Adrenal gland (tissue), 9 donors: ENCODE measurements at regions not wholly inside any gene's neighbourhood (a gene's known extent, or its start where the extent isn't known, plus 50 kb on each side); places are given as distances from the start of the nearest gene placed in this dataset.

Experiments used
- DNase-seq, 7 donors: peaks; one replicate each; pipeline ENCODE4 v3.0.0-alpha.2; 2019 to 2020
- H3K27ac ChIP-seq, 5 donors: fragments of 200-600 bp; sonication (generic) in 4 of 5; 1 replicate in 3 of 5; 2 replicates in 2 of 5; pipeline versions ENCODE4 v1.5.1 to v1.8.0; 2016 to 2020; ENCODE audit warnings: mild to moderate bottlenecking in 1 of 5
- H3K27me3 ChIP-seq: fragments of 200-600 bp; 2 replicates; pipeline ENCODE4 v1.8.0; 2021
- H3K36me3 ChIP-seq, 2 donors: fragments of 200-600 bp; replicated peaks in 1 of 2; 1 replicate in 1 of 2; 2 replicates in 1 of 2; pipeline versions ENCODE4 v1.5.1 to v1.8.0; 2018 to 2022
- H3K4me1 ChIP-seq, 2 donors: fragments of 200-600 bp; replicated peaks in 1 of 2; 1 replicate in 1 of 2; 2 replicates in 1 of 2; pipeline versions ENCODE4 v1.5.1 to v1.8.0; 2018 to 2021
- H3K4me3 ChIP-seq, 4 donors: fragments of 200-600 bp; sonication (generic) in 3 of 4; one replicate each; pipeline ENCODE4 v1.5.1; 2016 to 2018
- H3K9me3 ChIP-seq, 3 donors: fragments of 200-600 bp; sonication (generic) in 1 of 3; replicated peaks in 1 of 3; 1 replicate in 2 of 3; 2 replicates in 1 of 3; pipeline versions ENCODE4 v1.5.1 to v1.8.0; 2016 to 2021
- CTCF ChIP-seq, 6 experiments: fragments of 450-650 bp in 4 of 6; fragments of 200-600 bp in 2 of 6; sonication (generic) in 1 of 6; IDR thresholded peaks; 1 replicate in 5 of 6; 2 replicates in 1 of 6; pipeline versions ENCODE4 v1.5.1 to v1.8.0; 2016 to 2021; ENCODE audit warnings: antibody characterized with exemption in 6 of 6, mild to moderate bottlenecking in 2 of 6, moderate library complexity in 1 of 6
- POLR2A ChIP-seq, 2 donors: fragments of 450-650 bp; IDR thresholded peaks; one replicate each; pipeline ENCODE4 v1.6.1; 2017; ENCODE audit warnings: antibody characterized with exemption in 2 of 2, mild to moderate bottlenecking in 2 of 2, moderate library complexity in 1 of 2
- WGBS, 4 donors: extraction: QIAGEN DNeasy Blood & Tissue Kit in 2 of 4; methylation state at CpG; one replicate each; pipeline versions ENCODE4 v1.1.5 to v1.1.7; 2013 to 2017; 5-methylcytosine and 5-hydroxymethylcytosine counted together
- intact Hi-C, 2 donors: fragments of 100-400 bp; cut with DNase I; formaldehyde crosslinking; loops; one replicate each; pipeline versions ENCODE4 v1.14.1 to v1.15.0; 2022 to 2023
- donor health status: healthy with polysubstance abuse.
- donor health status: Bipolar disorder and iron deficiency.
- donor health status: DM: yes; HTN: yes; CAD: no.
- donor health status: DM: no; HTN: no; CAD: no.
- donor health status: DM: no; HTN: no; CAD: no.

- intact Hi-C loops, result no loop called here
- 94 to 96% (median 96%) methylated on average over 12 to 14 of the region's 14 CpGs; no CpG with 5 or more reads in 1 of the 4 donors for WGBS, 4 donors
These were observed 51.1 kb upstream of the BEGAIN start for GRCh38 chr14:100638211-100638855.

GRCh38 chr14:100639280-100639679 is 52.1 kb upstream of the BEGAIN start:
- Histone ChIP-seq H3K4me3 (no peak overlapping the region), H3K27me3 (no peaks in the 10 kb centered on the region), H3K4me1 (no peaks in the 10 kb centered on the region), H3K27ac (no peak overlapping the region), H3K36me3 (no peaks in the 10 kb centered on the region), H3K9me3 (no peaks in the 10 kb centered on the region)
- 87 to 92% (median 89%) methylated on average over 6 of the region's 6 CpGs for WGBS, 4 donors
- intact Hi-C loops, result no loop called here
- DNase-seq, result no peak
- no peak for TF ChIP-seq CTCF (IDR thresholded peaks at IDR 0.05)
- TF ChIP-seq POLR2A (IDR thresholded peaks at IDR 0.05), result no peak

More at GRCh38 chr14:100638211-100638855, 51.1 kb upstream of the BEGAIN start:
- Histone ChIP-seq H3K27me3 (no peaks in the 10 kb centered on the region), H3K9me3 (no peaks in the 10 kb centered on the region), H3K4me3 (no peak overlapping the region), H3K36me3 (no peaks in the 10 kb centered on the region), H3K4me1 (no peaks in the 10 kb centered on the region), H3K27ac (no peak overlapping the region)
- no peak for DNase-seq
- TF ChIP-seq POLR2A (IDR thresholded peaks at IDR 0.05), result no peak
- TF ChIP-seq CTCF (IDR thresholded peaks at IDR 0.05), result no peak

- no peaks in the 10 kb centered on the region for H3K9me3 ChIP-seq
- no peak overlapping the region for H3K4me3 ChIP-seq
- 74 to 84% (median 78%) methylated on average over 14 to 19 of the region's 20 CpGs for WGBS, 4 donors
- intact Hi-C loops, result no loop called here
- no peak overlapping the region for H3K27ac ChIP-seq
- no peak for TF ChIP-seq POLR2A (IDR thresholded peaks at IDR 0.05)
- no peak for TF ChIP-seq CTCF (IDR thresholded peaks at IDR 0.05)
- H3K36me3 ChIP-seq, result no peaks in the 10 kb centered on the region
- DNase-seq, result no peak
- H3K27me3 ChIP-seq, result no peaks in the 10 kb centered on the region
- no peaks in the 10 kb centered on the region for H3K4me1 ChIP-seq
These were observed 53.5 kb upstream of the BEGAIN start for GRCh38 chr14:100640471-100641273.

GRCh38 chr14:100641274-100641860 is 54.1 kb upstream of the BEGAIN start:
- no peaks in the 10 kb centered on the region for H3K36me3 ChIP-seq
- intact Hi-C loops, result no loop called here
- no peak overlapping the region for H3K4me3 ChIP-seq
- DNase-seq, result no peak
- TF ChIP-seq POLR2A (IDR thresholded peaks at IDR 0.05) (no peak), CTCF (IDR thresholded peaks at IDR 0.05) (no peak)
- WGBS, 4 donors, result 79 to 88% (median 83%) methylated on average over 6 to 8 of the region's 8 CpGs
- H3K4me1 ChIP-seq, result no peaks in the 10 kb centered on the region
- no peaks in the 10 kb centered on the region for H3K27me3 ChIP-seq
- no peaks in the 10 kb centered on the region for H3K9me3 ChIP-seq
- H3K27ac ChIP-seq, result no peak overlapping the region
